Esophagus muscularis mucosa (tissue), 4 donors: ENCODE measurements at regions not wholly inside any gene's neighbourhood (a gene's known extent, or its start where the extent isn't known, plus 50 kb on each side); places are given as distances from the start of the nearest gene placed in this dataset.

Source experiments
- EP300 ChIP-seq: sonication (generic); formaldehyde crosslinking; IDR thresholded peaks from one replicate; pipeline ENCODE4 v1.6.1; 2017; ENCODE audit warnings: antibody characterized with exemption
- POLR2A ChIP-seq: fragments of 450-650 bp; IDR thresholded peaks from one replicate; pipeline ENCODE4 v1.6.1; 2017; ENCODE audit warnings: antibody characterized with exemption, moderate library complexity, mild to moderate bottlenecking, low read depth
- POLR2AphosphoS5 ChIP-seq, 2 donors: sonication (generic); formaldehyde crosslinking; IDR thresholded peaks; one replicate each; pipeline ENCODE4 v1.6.1; 2017; ENCODE audit warnings: antibody characterized with exemption in 2 of 2
- TF ChIP-seq, protein P1 (sequence below), 3 experiments: fragments of 200-600 bp in 2 of 3; fragments of 450-650 bp in 1 of 3; sonication (generic) in 2 of 3; IDR thresholded peaks; one replicate each; pipeline ENCODE4 v1.5.1; 2017 to 2019; ENCODE audit warnings: antibody characterized with exemption in 3 of 3, mild to moderate bottlenecking in 2 of 3, moderate library complexity in 1 of 3

DNA sequence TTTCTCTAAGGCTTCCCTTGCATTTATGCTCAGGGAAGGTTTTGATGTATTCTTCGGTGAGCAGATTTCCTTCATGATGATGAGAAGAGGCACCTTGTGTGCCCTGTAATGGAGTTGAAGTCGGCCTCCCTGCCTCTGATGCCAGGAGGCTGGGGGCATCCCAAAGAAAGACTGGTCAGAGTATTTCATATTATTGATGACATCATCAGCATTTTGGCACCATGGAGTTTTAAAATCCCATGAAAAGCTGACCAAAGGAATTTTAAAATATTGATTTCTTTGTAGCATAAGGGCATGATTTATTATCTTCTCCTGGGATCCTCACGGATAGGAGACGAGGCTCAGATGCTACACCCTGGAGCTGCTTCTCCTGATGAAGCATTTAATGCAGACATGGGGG is 231.2 kb upstream of the IRX1 start:
- TF ChIP-seq POLR2A = no peak
- TF ChIP-seq, protein P1, sequence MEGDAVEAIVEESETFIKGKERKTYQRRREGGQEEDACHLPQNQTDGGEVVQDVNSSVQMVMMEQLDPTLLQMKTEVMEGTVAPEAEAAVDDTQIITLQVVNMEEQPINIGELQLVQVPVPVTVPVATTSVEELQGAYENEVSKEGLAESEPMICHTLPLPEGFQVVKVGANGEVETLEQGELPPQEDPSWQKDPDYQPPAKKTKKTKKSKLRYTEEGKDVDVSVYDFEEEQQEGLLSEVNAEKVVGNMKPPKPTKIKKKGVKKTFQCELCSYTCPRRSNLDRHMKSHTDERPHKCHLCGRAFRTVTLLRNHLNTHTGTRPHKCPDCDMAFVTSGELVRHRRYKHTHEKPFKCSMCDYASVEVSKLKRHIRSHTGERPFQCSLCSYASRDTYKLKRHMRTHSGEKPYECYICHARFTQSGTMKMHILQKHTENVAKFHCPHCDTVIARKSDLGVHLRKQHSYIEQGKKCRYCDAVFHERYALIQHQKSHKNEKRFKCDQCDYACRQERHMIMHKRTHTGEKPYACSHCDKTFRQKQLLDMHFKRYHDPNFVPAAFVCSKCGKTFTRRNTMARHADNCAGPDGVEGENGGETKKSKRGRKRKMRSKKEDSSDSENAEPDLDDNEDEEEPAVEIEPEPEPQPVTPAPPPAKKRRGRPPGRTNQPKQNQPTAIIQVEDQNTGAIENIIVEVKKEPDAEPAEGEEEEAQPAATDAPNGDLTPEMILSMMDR (IDR thresholded peaks at IDR 0.05) = no peak
- TF ChIP-seq EP300 = no peak
- TF ChIP-seq POLR2AphosphoS5 (IDR thresholded peaks at IDR 0.05) = no peak
